ENCODE measurements at regions not wholly inside any gene's neighbourhood (a gene's known extent, or its start where the extent isn't known, plus 50 kb on each side); places are given as distances from the start of the nearest gene placed in this dataset.

- no peak overlapping the region for H3K27ac Mint-ChIP-seq
- no peaks in the 10 kb centered on the region for H3K4me1 Mint-ChIP-seq (ENCODE audit: low read depth)
- no peak overlapping the region for H3K4me3 Mint-ChIP-seq
- no peaks in the 10 kb centered on the region for H3K9me3 Mint-ChIP-seq
- no peaks in the 10 kb centered on the region for H3K36me3 Mint-ChIP-seq (ENCODE audit: low read depth)
- no peak for DNase-seq
- peaks cover 25% of the 10 kb centered on the region for H3K27me3 Mint-ChIP-seq
Measured at GRCh38 chr1:87182611-87183010, 146.1 kb upstream of the LMO4 start.

GRCh38 chr1:87185077-87185476 lies 143.6 kb upstream of the LMO4 start:
- no peak for DNase-seq
- no peaks in the 10 kb centered on the region for H3K4me1 Mint-ChIP-seq (ENCODE audit: low read depth)
- H3K27me3 Mint-ChIP-seq = peaks cover 22% of the 10 kb centered on the region
- no peaks in the 10 kb centered on the region for H3K36me3 Mint-ChIP-seq (ENCODE audit: low read depth)
- no peak overlapping the region for H3K4me3 Mint-ChIP-seq
- no peak overlapping the region for H3K27ac Mint-ChIP-seq
- H3K9me3 Mint-ChIP-seq = no peaks in the 10 kb centered on the region

- Mint-ChIP-seq H3K27me3 (peaks cover 32% of the 10 kb centered on the region), H3K27ac (no peak overlapping the region), H3K4me3 (no peak overlapping the region), H3K4me1 (ENCODE audit: low read depth) (no peaks in the 10 kb centered on the region), H3K36me3 (ENCODE audit: low read depth) (no peaks in the 10 kb centered on the region), H3K9me3 (no peaks in the 10 kb centered on the region)
- DNase-seq = no peak
Measured at GRCh38 chr1:87186346-87186745, 142.3 kb upstream of the LMO4 start.

GRCh38 chr1:87188640-87189039 lies 140.0 kb upstream of the LMO4 start:
- Mint-ChIP-seq H3K4me3 (no peak overlapping the region), H3K27me3 (peaks cover 32% of the 10 kb centered on the region), H3K9me3 (no peaks in the 10 kb centered on the region), H3K4me1 (ENCODE audit: low read depth) (no peaks in the 10 kb centered on the region), H3K27ac (no peak overlapping the region), H3K36me3 (ENCODE audit: low read depth) (no peaks in the 10 kb centered on the region)
- no peak for DNase-seq

DNA sequence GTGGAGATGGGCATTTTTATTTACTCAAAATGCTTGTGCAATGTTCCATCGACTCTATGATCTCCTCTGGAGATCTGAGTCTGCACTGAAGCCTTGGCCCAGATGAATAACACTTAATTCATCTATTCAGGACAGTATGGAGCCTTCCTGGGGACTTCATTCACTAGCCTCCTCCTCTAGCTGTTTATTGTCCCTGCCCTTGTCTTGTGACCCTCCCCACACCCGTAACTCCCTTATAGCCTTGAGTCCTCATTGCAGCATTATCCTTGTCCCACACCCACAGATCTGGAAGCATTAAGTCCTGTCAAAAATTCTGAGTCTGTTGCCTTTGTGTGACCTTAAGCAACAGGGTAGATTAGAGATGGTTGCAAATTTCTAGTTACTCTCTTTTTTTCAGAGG lies 138.3 kb upstream of the LMO4 start:
- Mint-ChIP-seq H3K4me3 (no peak overlapping the region), H3K4me1 (ENCODE audit: low read depth) (no peaks in the 10 kb centered on the region), H3K27ac (no peak overlapping the region), H3K36me3 (ENCODE audit: low read depth) (no peaks in the 10 kb centered on the region), H3K27me3 (peaks cover 20% of the 10 kb centered on the region), H3K9me3 (peaks cover 11% of the 10 kb centered on the region)
- DNase-seq = no peak

GRCh38 chr1:87191646-87192045 lies 137.0 kb upstream of the LMO4 start:
- Mint-ChIP-seq H3K27me3 (peaks cover 20% of the 10 kb centered on the region), H3K9me3 (peaks cover 11% of the 10 kb centered on the region), H3K4me3 (no peak overlapping the region), H3K27ac (no peak overlapping the region), H3K36me3 (ENCODE audit: low read depth) (no peaks in the 10 kb centered on the region), H3K4me1 (ENCODE audit: low read depth) (no peaks in the 10 kb centered on the region)
- no peak for DNase-seq

GRCh38 chr1:87194271-87194774 lies 134.4 kb upstream of the LMO4 start:
- Mint-ChIP-seq H3K9me3 (peaks cover 11% of the 10 kb centered on the region), H3K4me1 (ENCODE audit: low read depth) (no peaks in the 10 kb centered on the region), H3K36me3 (ENCODE audit: low read depth) (no peaks in the 10 kb centered on the region), H3K27me3 (peaks cover 21% of the 10 kb centered on the region), H3K27ac (no peak overlapping the region), H3K4me3 (no peak overlapping the region)
- no peak for DNase-seq

GRCh38 chr1:87194856-87195255 lies 133.8 kb upstream of the LMO4 start:
- H3K27me3 Mint-ChIP-seq = peaks cover 25% of the 10 kb centered on the region
- no peaks in the 10 kb centered on the region for H3K36me3 Mint-ChIP-seq (ENCODE audit: low read depth)
- peaks cover 11% of the 10 kb centered on the region for H3K9me3 Mint-ChIP-seq
- DNase-seq = no peak
- no peak overlapping the region for H3K4me3 Mint-ChIP-seq
- no peak overlapping the region for H3K27ac Mint-ChIP-seq
- no peaks in the 10 kb centered on the region for H3K4me1 Mint-ChIP-seq (ENCODE audit: low read depth)

GRCh38 chr1:87196110-87196827 lies 132.4 kb upstream of the LMO4 start:
- H3K36me3 Mint-ChIP-seq (ENCODE audit: low read depth) = no peaks in the 10 kb centered on the region
- no peak overlapping the region for H3K4me3 Mint-ChIP-seq
- no peaks in the 10 kb centered on the region for H3K4me1 Mint-ChIP-seq (ENCODE audit: low read depth)
- no peak for DNase-seq
- H3K9me3 Mint-ChIP-seq = peaks cover 11% of the 10 kb centered on the region
- H3K27me3 Mint-ChIP-seq = peaks cover 27% of the 10 kb centered on the region
- H3K27ac Mint-ChIP-seq = no peak overlapping the region

DNA sequence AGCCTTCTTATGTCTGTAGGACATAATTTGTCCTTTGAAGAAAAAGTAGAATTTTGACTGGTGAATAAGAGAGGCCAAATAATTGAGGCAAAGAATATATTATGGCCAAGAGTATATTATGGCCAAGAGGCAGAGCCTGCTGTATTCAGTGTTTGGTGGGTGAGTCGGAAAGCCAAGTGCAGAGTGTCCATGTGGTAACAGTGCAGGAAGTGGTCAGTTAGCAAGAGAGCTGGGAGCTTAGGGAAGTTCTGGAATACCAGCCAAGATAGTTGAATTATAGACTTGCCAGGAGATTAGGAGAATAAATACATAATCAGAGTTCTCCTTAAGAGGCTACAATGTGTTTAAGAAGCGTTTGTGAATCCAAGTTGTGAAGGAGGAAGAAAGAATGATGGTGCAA lies 131.5 kb upstream of the LMO4 start:
- peaks cover 11% of the 10 kb centered on the region for H3K9me3 Mint-ChIP-seq
- H3K27ac Mint-ChIP-seq = no peak overlapping the region
- no peak for DNase-seq
- H3K36me3 Mint-ChIP-seq (ENCODE audit: low read depth) = no peaks in the 10 kb centered on the region
- H3K27me3 Mint-ChIP-seq = peaks cover 29% of the 10 kb centered on the region
- H3K4me1 Mint-ChIP-seq (ENCODE audit: low read depth) = no peaks in the 10 kb centered on the region
- H3K4me3 Mint-ChIP-seq = no peak overlapping the region

DNA sequence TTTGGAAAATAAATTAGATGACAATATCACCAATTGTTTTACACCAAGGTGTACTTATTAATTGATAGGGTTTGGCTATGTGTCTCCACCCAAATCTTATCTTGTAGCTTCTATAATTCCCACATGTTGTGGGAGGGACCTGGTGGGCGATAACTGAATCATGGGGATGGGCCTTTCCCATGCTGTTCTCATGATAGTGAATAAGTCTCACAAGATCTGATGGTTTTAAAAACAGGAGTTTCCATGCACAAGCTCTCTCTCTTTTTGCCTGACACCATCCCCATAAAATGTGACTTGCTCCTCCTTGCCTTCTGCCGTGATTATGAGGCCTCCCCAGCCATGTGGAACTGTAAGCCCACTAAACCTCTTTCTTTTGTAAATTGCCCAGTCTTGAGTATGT lies 131.0 kb upstream of the LMO4 start:
- DNase-seq = no peak
- H3K4me1 Mint-ChIP-seq (ENCODE audit: low read depth) = peaks cover 3% of the 10 kb centered on the region
- peaks cover 34% of the 10 kb centered on the region for H3K27me3 Mint-ChIP-seq
- H3K4me3 Mint-ChIP-seq = no peak overlapping the region
- no peaks in the 10 kb centered on the region for H3K36me3 Mint-ChIP-seq (ENCODE audit: low read depth)
- H3K27ac Mint-ChIP-seq = no peak overlapping the region
- peaks cover 11% of the 10 kb centered on the region for H3K9me3 Mint-ChIP-seq

DNA sequence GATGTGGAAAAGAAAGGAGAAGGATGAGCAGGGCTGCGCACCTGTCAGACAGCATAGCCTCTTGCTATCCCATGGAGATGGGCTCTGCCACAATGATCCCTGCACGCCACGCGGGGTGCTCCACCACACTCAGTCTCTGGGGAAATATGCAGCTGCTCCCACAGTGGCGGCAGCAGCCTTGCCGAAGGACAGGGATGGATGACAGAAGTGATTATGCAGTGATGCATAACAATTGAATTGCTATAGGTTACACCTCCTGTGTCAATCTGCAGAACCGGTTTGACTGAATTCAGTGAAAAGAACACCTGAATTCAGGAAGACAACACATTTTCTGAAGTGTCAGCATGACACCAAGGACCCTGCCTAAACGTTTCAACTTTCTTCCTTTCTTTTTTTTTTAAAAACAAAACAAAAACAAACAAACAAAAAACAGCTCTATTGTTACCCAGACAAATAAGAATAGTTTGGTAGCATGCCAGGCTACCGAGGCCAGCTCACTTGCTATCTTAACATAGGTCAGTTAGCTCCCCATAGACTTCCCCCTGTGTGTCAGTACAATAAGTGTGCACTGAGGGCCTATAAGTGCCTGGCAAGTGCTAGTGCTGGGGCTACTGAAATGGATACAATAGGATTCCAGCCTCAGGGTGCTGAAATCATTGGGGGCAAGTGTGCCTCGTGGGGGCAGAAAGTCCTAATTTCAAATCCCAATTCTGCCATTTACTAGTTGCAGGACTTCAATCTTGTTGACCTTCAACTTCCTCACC lies 127.6 kb upstream of the LMO4 start:
- Mint-ChIP-seq H3K4me1 (ENCODE audit: low read depth) (peaks cover 15% of the 10 kb centered on the region), H3K9me3 (no peaks in the 10 kb centered on the region), H3K27ac (no peak overlapping the region), H3K4me3 (no peak overlapping the region), H3K27me3 (peaks cover 54% of the 10 kb centered on the region), H3K36me3 (ENCODE audit: low read depth) (no peaks in the 10 kb centered on the region)
- DNase-seq = no peak

DNA sequence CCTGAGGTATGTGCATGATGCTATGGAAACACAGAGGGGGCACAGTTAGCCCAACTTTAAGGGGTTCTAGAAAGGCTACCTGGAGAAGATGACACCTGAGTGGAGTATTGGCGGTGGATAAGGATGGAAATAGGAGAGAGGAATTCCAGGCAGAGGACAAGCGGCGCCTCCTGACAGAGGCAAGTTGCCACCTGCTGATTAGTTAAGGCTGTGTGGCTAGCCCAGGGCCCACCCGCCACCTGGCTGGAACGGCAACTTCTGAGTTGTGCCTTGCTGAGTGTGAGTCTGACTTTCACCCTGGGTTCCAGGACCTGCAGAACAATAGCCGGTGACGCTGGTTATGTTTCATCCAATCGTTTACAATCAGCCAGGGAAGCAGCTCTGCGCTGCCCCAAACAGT lies 126.9 kb upstream of the LMO4 start:
- DNase-seq = no peak
- Mint-ChIP-seq H3K4me3 (no peak overlapping the region), H3K36me3 (ENCODE audit: low read depth) (no peaks in the 10 kb centered on the region), H3K27me3 (peaks cover 60% of the 10 kb centered on the region), H3K9me3 (no peaks in the 10 kb centered on the region), H3K4me1 (ENCODE audit: low read depth) (peaks cover 15% of the 10 kb centered on the region), H3K27ac (no peak overlapping the region)

- H3K27ac Mint-ChIP-seq = no peak overlapping the region
- H3K36me3 Mint-ChIP-seq (ENCODE audit: low read depth) = no peaks in the 10 kb centered on the region
- DNase-seq = no peak
- no peaks in the 10 kb centered on the region for H3K9me3 Mint-ChIP-seq
- peaks cover 15% of the 10 kb centered on the region for H3K4me1 Mint-ChIP-seq (ENCODE audit: low read depth)
- peaks cover 66% of the 10 kb centered on the region for H3K27me3 Mint-ChIP-seq
- no peak overlapping the region for H3K4me3 Mint-ChIP-seq
Measured at GRCh38 chr1:87202451-87202850, 126.2 kb upstream of the LMO4 start.

DNA sequence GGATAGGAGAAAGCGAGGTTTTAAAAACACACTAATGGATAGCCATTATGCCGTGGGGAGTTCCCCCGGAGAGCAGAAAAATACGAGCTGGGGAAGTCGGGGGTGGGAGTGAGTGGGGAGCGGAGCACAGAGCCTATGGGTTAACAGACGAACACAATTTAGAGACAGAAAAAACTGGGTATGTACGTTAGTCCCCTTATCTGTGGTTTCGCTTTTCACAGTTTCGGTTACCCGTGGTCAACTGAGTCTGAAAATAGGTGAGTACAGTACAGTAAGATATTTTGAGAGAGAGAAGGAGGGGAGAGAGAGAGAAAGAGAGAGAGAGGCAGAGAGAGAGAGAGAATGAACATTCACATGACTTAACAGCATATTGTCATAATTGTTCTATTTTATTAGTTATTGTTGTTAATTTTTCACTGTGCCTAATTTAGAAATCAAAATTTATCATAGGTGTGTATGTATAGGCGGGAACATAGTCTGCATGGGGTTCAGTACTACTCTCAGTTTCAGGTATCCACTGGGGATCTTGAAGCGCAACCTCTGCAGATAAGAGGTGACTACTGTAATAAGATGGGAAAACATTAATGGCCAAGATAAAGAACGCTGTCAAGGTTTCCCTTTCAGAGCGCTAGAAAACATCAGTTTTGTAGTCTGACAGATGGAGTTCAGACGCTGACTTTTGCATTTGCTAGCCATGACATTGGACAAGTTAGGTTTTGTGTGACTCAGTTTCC lies 125.6 kb upstream of the LMO4 start:
- Mint-ChIP-seq H3K27me3 (peaks cover 68% of the 10 kb centered on the region), H3K9me3 (no peaks in the 10 kb centered on the region), H3K4me3 (no peak overlapping the region), H3K36me3 (ENCODE audit: low read depth) (no peaks in the 10 kb centered on the region), H3K27ac (no peak overlapping the region), H3K4me1 (ENCODE audit: low read depth) (peaks cover 15% of the 10 kb centered on the region)
- DNase-seq = no peak
